Neural crest cell (in vitro differentiated cells): ENCODE measurements at regions not wholly inside any gene's neighbourhood (a gene's known extent, or its start where the extent isn't known, plus 50 kb on each side); places are given as distances from the start of the nearest gene placed in this dataset.

Experiments used
- DNase-seq: peaks from one replicate; pipeline ENCODE4 v3.0.0; 2021; ENCODE audit warnings: low read depth, mixed read lengths, low spot score
- H3K27ac Mint-ChIP-seq: one replicate; pipeline ENCODE4 v1.8.0; 2021; ENCODE audit warnings: mild to moderate bottlenecking, mixed read lengths; ENCODE audit not compliant: unreplicated experiment
- H3K27me3 Mint-ChIP-seq: 2 replicates; pipeline ENCODE4 v1.8.0; 2021; ENCODE audit warnings: low read depth, mild to moderate bottlenecking, mixed read lengths
- H3K36me3 Mint-ChIP-seq: 2 replicates; pipeline ENCODE4 v1.8.0; 2021; ENCODE audit warnings: low read depth, mild to moderate bottlenecking, mixed read lengths
- H3K4me1 Mint-ChIP-seq: 2 replicates; pipeline ENCODE4 v1.8.0; 2021; ENCODE audit warnings: mixed read lengths
- H3K4me3 Mint-ChIP-seq: one replicate; pipeline ENCODE4 v1.8.0; 2021; ENCODE audit warnings: mild to moderate bottlenecking, mixed read lengths
- H3K9me3 Mint-ChIP-seq: 2 replicates; pipeline ENCODE4 v1.8.0; 2021; ENCODE audit warnings: mixed read lengths
- TF ChIP-seq, protein P1 (sequence below): fragments of 200-600 bp; sonication (generic); conservative IDR thresholded peaks from 2 replicates; pipeline ENCODE4 v1.5.0; 2021; ENCODE audit warnings: antibody characterized with exemption, mild to moderate bottlenecking

DNA sequence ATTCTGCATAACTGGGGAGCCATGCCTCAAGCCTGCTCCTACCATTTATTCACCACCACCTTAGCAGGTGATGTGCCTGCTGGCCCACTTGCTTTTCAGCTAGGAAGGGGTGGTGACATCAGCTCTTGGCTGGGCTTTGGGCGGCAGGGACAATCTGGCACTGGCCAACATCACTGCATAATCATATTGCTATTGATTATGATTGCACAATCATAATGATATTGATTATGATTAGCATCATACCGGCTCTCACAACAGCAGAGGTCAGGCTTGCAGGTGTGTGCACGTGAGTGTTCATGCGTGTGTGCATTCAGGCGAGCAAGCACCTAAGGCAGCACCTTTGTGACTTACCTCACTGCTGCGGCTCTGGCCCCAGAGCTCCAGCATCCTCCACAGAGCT is 273.8 kb downstream of the AJAP1 start:
- Mint-ChIP-seq H3K27ac (no peak overlapping the region), H3K4me1 (no peaks in the 10 kb centered on the region), H3K36me3 (no peaks in the 10 kb centered on the region), H3K27me3 (peaks cover 5% of the 10 kb centered on the region), H3K9me3 (peaks cover 2% of the 10 kb centered on the region), H3K4me3 (no peak overlapping the region)
- DNase-seq, result no peak
- TF ChIP-seq, protein P1, sequence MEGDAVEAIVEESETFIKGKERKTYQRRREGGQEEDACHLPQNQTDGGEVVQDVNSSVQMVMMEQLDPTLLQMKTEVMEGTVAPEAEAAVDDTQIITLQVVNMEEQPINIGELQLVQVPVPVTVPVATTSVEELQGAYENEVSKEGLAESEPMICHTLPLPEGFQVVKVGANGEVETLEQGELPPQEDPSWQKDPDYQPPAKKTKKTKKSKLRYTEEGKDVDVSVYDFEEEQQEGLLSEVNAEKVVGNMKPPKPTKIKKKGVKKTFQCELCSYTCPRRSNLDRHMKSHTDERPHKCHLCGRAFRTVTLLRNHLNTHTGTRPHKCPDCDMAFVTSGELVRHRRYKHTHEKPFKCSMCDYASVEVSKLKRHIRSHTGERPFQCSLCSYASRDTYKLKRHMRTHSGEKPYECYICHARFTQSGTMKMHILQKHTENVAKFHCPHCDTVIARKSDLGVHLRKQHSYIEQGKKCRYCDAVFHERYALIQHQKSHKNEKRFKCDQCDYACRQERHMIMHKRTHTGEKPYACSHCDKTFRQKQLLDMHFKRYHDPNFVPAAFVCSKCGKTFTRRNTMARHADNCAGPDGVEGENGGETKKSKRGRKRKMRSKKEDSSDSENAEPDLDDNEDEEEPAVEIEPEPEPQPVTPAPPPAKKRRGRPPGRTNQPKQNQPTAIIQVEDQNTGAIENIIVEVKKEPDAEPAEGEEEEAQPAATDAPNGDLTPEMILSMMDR, result no peak

DNA sequence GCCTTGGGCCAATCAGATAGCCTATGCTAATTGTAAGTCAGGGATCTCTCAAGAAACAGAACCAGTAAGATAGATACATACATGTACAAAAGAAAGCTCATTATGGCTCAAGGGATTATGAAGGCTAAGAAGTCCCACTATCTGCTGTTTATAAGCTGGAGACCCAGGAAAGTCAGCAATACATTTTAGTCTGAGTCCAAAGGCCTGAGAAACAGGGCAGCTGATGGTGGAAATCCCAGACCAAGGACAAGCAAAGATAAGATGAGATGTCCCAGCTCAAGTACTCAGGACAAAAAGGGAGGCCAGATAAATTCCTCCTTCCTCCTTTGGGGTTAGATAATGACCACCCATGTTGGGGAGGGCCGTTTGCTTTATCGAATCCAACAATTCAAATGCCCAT is 269.9 kb downstream of the AJAP1 start:
- Mint-ChIP-seq H3K4me1 (no peaks in the 10 kb centered on the region), H3K4me3 (no peak overlapping the region), H3K27me3 (peaks cover 5% of the 10 kb centered on the region), H3K9me3 (peaks cover 7% of the 10 kb centered on the region), H3K27ac (no peak overlapping the region), H3K36me3 (no peaks in the 10 kb centered on the region)
- DNase-seq, result no peak
- TF ChIP-seq, protein P1, result no peak

DNA sequence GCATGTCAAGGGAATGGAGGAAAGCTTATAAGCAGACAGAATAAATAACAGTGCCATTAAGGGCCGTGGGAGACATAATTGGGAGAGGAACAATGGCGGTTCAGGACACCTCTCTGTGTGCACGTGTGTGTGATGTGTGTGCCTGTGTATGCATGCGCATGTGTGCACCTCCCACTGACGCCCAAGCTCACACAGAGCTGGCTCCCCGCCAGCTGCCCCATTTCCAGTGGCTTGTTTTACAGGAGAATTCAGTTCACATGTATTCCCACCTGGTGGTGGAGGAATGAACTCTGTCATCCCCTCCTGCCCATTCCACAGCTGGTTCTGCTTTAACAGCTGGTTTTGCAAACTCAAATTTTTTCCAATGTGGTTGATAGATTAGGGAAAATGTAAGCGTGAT is 262.2 kb downstream of the AJAP1 start:
- Mint-ChIP-seq H3K27ac (no peak overlapping the region), H3K9me3 (peaks cover 5% of the 10 kb centered on the region), H3K27me3 (peaks cover 26% of the 10 kb centered on the region), H3K36me3 (no peaks in the 10 kb centered on the region), H3K4me3 (no peak overlapping the region), H3K4me1 (peaks cover 1% of the 10 kb centered on the region)
- TF ChIP-seq, protein P1, result no peak
- no peak for DNase-seq

DNA sequence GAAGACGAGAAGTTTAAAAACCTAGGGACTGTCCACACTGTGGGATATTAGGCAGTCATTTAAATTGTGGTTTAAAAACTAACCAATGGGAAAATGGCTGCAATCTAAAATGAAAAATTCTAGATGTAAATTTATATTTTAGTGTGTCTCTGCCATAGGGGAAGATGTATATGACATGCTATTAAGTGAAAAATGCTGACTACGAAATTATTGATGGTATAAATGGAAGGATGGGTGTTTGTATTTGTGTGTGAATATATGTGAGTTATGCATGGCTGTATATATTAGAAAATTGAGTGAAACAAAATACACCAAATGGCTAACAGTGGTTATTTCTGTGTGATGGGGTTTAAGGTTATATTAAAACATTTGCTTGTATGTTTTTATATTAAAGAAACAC is 260.7 kb downstream of the AJAP1 start:
- H3K27ac Mint-ChIP-seq, result no peak overlapping the region
- no peaks in the 10 kb centered on the region for H3K36me3 Mint-ChIP-seq
- no peak for DNase-seq
- H3K27me3 Mint-ChIP-seq, result peaks cover 26% of the 10 kb centered on the region
- TF ChIP-seq, protein P1, result no peak
- peaks cover 5% of the 10 kb centered on the region for H3K9me3 Mint-ChIP-seq
- H3K4me1 Mint-ChIP-seq, result peaks cover 12% of the 10 kb centered on the region
- no peak overlapping the region for H3K4me3 Mint-ChIP-seq

DNA sequence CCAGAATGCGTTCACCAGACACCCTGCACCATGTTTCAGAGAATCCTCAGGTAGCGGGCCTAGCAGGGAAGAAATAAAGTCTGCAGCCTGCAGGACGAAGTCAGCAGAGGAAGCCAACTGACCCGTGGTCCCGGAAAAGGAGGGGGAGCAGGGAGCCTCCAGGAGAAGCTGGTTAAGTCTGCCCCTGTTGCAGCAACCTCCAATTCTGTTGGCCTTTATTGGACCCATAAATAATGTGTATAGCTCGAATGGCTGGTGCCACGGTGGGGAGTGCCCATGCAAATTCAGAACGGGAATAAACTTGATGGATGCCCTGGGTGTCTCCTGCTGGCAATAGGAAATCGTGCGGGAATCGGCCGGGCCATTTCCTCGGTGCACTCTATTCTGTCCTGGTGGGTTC is 254.1 kb downstream of the AJAP1 start:
- H3K4me1 Mint-ChIP-seq, result peaks cover 12% of the 10 kb centered on the region
- DNase-seq, result no peak
- no peak overlapping the region for H3K27ac Mint-ChIP-seq
- no peaks in the 10 kb centered on the region for H3K36me3 Mint-ChIP-seq
- H3K27me3 Mint-ChIP-seq, result peaks cover 3% of the 10 kb centered on the region
- no peak overlapping the region for H3K4me3 Mint-ChIP-seq
- TF ChIP-seq, protein P1, result no peak
- no peaks in the 10 kb centered on the region for H3K9me3 Mint-ChIP-seq

DNA sequence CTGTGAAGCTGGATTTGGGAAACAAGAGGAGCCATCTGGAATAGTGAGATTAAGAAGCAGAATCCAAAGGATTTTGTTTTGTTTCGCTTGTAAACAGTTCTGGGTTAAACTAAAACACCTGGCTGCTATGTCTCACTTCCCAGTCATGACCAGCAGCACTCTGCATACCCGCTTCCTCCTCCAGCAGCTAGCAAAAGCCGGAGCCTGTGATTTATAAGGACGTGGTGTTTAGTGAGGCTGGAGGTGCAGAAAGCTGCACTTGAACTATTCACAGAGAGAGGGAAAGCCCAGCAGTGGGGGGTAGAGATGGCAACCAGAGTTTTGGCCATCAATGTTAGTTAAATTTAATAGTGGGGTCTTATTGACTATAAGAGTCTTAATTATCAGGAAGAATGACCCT is 240.2 kb downstream of the AJAP1 start:
- TF ChIP-seq, protein P1, result no peak
- Mint-ChIP-seq H3K4me1 (no peaks in the 10 kb centered on the region), H3K27me3 (peaks cover 16% of the 10 kb centered on the region), H3K9me3 (peaks cover 13% of the 10 kb centered on the region), H3K4me3 (no peak overlapping the region), H3K27ac (no peak overlapping the region), H3K36me3 (no peaks in the 10 kb centered on the region)
- no peak for DNase-seq
